Renal cortex interstitium (tissue), 11 donors: ENCODE measurements at regions not wholly inside any gene's neighbourhood (a gene's known extent, or its start where the extent isn't known, plus 50 kb on each side); places are given as distances from the start of the nearest gene placed in this dataset.
A peak's percentile ranks its signal among the peaks of the same experiment; 100 is the strongest.

Experiments used
- DNase-seq, 11 donors: peaks; one replicate each; pipeline ENCODE4 v3.0.0-alpha.2; 2013; ENCODE audit warnings: low read depth in 9 of 11, low spot score in 4 of 11; ENCODE audit errors: extremely low read depth in 1 of 11

GRCh38 chr21:27224169-27224568, 257.3 kb upstream of the ADAMTS5 start:
- DNase-seq, result no peak

GRCh38 chr21:27221077-27221476, 254.2 kb upstream of the ADAMTS5 start:
- peak in 5 of 11 donors; percentile 15 to 36 (median 17) for DNase-seq

GRCh38 chr21:27220416-27220815, 253.5 kb upstream of the ADAMTS5 start:
- no peak for DNase-seq

- no peak for DNase-seq
Measured at GRCh38 chr21:27219068-27219467, 252.2 kb upstream of the ADAMTS5 start.

- no peak for DNase-seq
Measured at GRCh38 chr21:27213303-27213702, 246.4 kb upstream of the ADAMTS5 start.

GRCh38 chr21:27212441-27212840, 245.6 kb upstream of the ADAMTS5 start:
- no peak for DNase-seq

GRCh38 chr21:27209546-27209945, 242.7 kb upstream of the ADAMTS5 start:
- DNase-seq, result no peak

- DNase-seq, result no peak
Measured at GRCh38 chr21:27206368-27206982, 239.6 kb upstream of the ADAMTS5 start.

- DNase-seq, result no peak
Measured at GRCh38 chr21:27202301-27202700, 235.4 kb upstream of the ADAMTS5 start.

- DNase-seq, result no peak
Measured at GRCh38 chr21:27201197-27201596, 234.3 kb upstream of the ADAMTS5 start.

- no peak for DNase-seq
Measured at GRCh38 chr21:27196651-27197050, 229.8 kb upstream of the ADAMTS5 start.

GRCh38 chr21:27192281-27192949, 225.5 kb upstream of the ADAMTS5 start:
- DNase-seq, result no peak

GRCh38 chr21:27190601-27191000, 223.7 kb upstream of the ADAMTS5 start:
- peak; percentile 15 to 53 (median 28) for DNase-seq

- no peak for DNase-seq
Measured at GRCh38 chr21:27189870-27190269, 223.0 kb upstream of the ADAMTS5 start.

GRCh38 chr21:27173053-27173452, 206.2 kb upstream of the ADAMTS5 start:
- DNase-seq, result no peak

GRCh38 chr21:27171707-27172106, 204.8 kb upstream of the ADAMTS5 start:
- DNase-seq, result no peak

GRCh38 chr21:27168084-27168483, 201.2 kb upstream of the ADAMTS5 start:
- no peak for DNase-seq

- peak in 5 of 11 donors; percentile 6 to 32 (median 13) for DNase-seq
Measured at GRCh38 chr21:27164208-27165177, 197.6 kb upstream of the ADAMTS5 start.

GRCh38 chr21:27158967-27159366, 192.1 kb upstream of the ADAMTS5 start:
- DNase-seq, result no peak

- DNase-seq, result no peak
Measured at GRCh38 chr21:27157097-27157496, 190.2 kb upstream of the ADAMTS5 start.
